ENCODE measurements at regions not wholly inside any gene's neighbourhood (a gene's known extent, or its start where the extent isn't known, plus 50 kb on each side); places are given as distances from the start of the nearest gene placed in this dataset.

DNA sequence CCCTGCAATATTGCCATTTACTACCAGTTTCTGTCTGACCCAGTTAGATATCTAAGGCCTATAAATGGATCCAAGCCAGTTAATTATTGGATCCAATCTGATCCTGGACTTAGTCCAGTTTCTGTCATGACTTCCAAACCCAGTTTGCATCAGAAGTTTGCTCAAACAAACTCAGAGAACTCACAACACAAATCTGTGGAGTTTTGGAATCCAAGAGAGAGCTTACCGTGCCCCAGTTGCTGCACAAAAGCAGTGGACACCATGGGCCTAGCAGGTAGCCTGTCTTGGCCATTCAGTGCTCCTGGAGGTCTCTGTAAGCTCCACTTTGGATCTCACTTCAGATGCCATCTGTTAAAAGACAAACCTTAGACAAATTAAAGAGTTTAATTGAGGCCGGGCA, 174.5 kb downstream of the AASDH start:
- TF ChIP-seq, protein P1, sequence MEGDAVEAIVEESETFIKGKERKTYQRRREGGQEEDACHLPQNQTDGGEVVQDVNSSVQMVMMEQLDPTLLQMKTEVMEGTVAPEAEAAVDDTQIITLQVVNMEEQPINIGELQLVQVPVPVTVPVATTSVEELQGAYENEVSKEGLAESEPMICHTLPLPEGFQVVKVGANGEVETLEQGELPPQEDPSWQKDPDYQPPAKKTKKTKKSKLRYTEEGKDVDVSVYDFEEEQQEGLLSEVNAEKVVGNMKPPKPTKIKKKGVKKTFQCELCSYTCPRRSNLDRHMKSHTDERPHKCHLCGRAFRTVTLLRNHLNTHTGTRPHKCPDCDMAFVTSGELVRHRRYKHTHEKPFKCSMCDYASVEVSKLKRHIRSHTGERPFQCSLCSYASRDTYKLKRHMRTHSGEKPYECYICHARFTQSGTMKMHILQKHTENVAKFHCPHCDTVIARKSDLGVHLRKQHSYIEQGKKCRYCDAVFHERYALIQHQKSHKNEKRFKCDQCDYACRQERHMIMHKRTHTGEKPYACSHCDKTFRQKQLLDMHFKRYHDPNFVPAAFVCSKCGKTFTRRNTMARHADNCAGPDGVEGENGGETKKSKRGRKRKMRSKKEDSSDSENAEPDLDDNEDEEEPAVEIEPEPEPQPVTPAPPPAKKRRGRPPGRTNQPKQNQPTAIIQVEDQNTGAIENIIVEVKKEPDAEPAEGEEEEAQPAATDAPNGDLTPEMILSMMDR (conservative IDR thresholded peaks at IDR 0.05) = no peak
- no peak for DNase-seq (ENCODE audit: low read depth, low spot score)
- H3K27me3 Mint-ChIP-seq (ENCODE audit: low read depth) = no peaks in the 10 kb centered on the region
- peaks cover 16% of the 10 kb centered on the region for H3K4me1 Mint-ChIP-seq
- no peak overlapping the region for H3K27ac Mint-ChIP-seq (ENCODE audit: unreplicated experiment)
- H3K9me3 Mint-ChIP-seq = peaks cover 12% of the 10 kb centered on the region
- H3K4me3 Mint-ChIP-seq = no peak overlapping the region
- peaks cover 20% of the 10 kb centered on the region for H3K36me3 Mint-ChIP-seq (ENCODE audit: low read depth)

DNA sequence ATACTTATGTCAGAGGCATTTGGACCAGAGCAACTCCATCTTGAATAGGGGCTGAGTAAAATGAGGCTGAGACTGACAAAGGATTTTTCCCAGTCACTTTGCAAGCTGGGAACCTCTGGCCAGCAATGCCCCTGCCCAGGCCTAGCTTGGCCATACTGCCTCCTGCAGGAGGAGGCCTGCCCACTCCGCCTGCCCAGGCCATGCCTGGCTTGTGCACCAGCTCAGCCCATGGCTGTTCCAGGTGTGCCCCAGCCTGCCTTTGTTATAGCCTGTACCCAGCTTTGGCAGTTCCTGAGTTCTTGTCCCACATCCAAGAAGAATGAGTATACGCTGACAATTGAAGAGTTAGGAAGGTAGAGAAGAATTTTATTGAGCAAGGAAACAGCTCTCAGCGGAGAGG, 176.1 kb downstream of the AASDH start:
- Mint-ChIP-seq H3K27me3 (ENCODE audit: low read depth) (no peaks in the 10 kb centered on the region), H3K4me1 (peaks cover 14% of the 10 kb centered on the region), H3K27ac (ENCODE audit: unreplicated experiment) (no peak overlapping the region), H3K36me3 (ENCODE audit: low read depth) (peaks cover 20% of the 10 kb centered on the region), H3K4me3 (no peak overlapping the region), H3K9me3 (peaks cover 9% of the 10 kb centered on the region)
- TF ChIP-seq, protein P1 (conservative IDR thresholded peaks at IDR 0.05) = no peak
- no peak for DNase-seq (ENCODE audit: low read depth, low spot score)

DNA sequence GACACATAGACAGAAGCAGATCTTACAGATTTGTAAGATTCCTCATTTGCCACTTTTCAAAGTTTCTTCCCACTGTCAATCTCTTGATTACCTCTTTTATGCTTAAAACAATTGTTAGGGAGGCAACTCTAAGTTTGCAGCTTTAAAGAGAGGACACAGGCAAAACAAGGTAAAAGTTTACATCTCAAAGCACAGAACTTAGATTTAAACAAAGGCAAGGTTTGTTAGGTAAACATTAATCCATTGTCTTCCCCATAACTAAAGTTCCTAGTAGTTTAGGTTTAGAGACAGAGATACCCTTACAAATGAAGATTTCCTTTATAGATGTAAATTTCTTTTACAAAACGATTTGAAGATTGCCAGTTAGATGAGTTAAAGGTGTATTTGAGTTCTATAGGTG, 176.9 kb downstream of the AASDH start:
- Mint-ChIP-seq H3K9me3 (peaks cover 9% of the 10 kb centered on the region), H3K36me3 (ENCODE audit: low read depth) (peaks cover 20% of the 10 kb centered on the region), H3K27me3 (ENCODE audit: low read depth) (no peaks in the 10 kb centered on the region), H3K4me1 (peaks cover 7% of the 10 kb centered on the region), H3K27ac (ENCODE audit: unreplicated experiment) (no peak overlapping the region), H3K4me3 (no peak overlapping the region)
- no peak for DNase-seq (ENCODE audit: low read depth, low spot score)
- TF ChIP-seq, protein P1 (conservative IDR thresholded peaks at IDR 0.05) = no peak

DNA sequence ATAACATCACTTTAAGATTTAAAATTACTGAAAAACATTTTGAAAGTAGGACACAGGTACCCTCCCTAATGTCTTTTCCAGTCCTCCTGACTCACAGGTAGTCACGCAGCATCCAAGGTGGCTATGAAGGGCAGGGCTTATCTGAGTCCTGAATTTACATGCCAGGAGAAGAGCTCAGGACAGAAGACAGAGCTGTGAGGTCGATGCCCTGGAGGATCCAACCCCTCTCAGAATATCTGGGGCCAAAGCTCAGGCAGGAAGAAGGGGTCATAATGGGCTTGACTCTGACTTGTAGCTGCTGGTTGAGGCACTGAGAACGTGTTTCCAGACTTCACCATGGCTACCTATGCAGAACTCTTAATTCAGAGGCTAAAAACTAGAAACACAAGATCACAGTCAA, 177.5 kb downstream of the AASDH start:
- no peak for DNase-seq (ENCODE audit: low read depth, low spot score)
- H3K4me3 Mint-ChIP-seq = no peak overlapping the region
- peaks cover 4% of the 10 kb centered on the region for H3K4me1 Mint-ChIP-seq
- H3K36me3 Mint-ChIP-seq (ENCODE audit: low read depth) = peaks cover 20% of the 10 kb centered on the region
- TF ChIP-seq, protein P1 (conservative IDR thresholded peaks at IDR 0.05) = no peak
- no peak overlapping the region for H3K27ac Mint-ChIP-seq (ENCODE audit: unreplicated experiment)
- peaks cover 9% of the 10 kb centered on the region for H3K9me3 Mint-ChIP-seq
- no peaks in the 10 kb centered on the region for H3K27me3 Mint-ChIP-seq (ENCODE audit: low read depth)

DNA sequence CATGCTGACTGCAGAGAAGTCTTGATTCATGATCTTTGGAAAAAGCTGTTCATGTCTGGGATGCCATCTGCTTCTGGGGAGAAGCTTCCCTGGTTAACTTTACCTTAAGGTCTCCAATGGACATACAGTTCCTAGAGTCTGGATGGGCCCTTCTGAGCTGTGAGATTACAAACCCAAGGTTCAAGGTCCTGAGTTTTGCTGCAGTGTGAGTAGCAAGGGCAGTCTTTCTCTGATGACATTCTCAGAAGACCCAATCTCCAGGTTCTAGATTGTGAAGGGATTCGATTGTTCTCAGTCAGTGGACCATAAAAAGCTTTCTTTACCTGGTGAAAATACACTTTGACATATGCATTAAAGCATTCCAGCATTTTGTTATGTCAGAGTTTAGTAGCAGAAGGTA, 179.2 kb downstream of the AASDH start:
- Mint-ChIP-seq H3K36me3 (ENCODE audit: low read depth) (peaks cover 23% of the 10 kb centered on the region), H3K9me3 (peaks cover 9% of the 10 kb centered on the region), H3K27ac (ENCODE audit: unreplicated experiment) (no peak overlapping the region), H3K27me3 (ENCODE audit: low read depth) (no peaks in the 10 kb centered on the region), H3K4me3 (no peak overlapping the region), H3K4me1 (peaks cover 4% of the 10 kb centered on the region)
- TF ChIP-seq, protein P1 (conservative IDR thresholded peaks at IDR 0.05) = no peak
- DNase-seq (ENCODE audit: low read depth, low spot score) = no peak

DNA sequence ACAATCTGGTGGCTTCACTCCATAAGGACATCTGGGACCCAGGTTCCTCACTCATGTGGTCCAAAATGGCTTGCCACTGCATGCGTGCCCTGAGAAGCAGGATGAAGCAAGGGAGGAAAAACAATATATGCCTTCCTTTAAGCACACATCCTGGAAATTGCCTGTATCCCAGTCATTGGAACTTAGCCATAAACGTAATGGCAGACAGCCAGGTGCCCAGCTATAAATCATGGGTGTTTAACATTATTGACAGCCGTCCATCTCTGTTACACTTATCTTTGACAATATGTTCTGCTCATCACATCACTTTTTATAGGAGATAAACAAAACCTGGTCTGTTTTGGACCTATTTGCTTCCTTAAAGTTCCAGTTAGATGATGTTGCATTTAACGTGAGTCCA, 181.0 kb downstream of the AASDH start:
- H3K9me3 Mint-ChIP-seq = peaks cover 4% of the 10 kb centered on the region
- TF ChIP-seq, protein P1 (conservative IDR thresholded peaks at IDR 0.05) = no peak
- DNase-seq (ENCODE audit: low read depth, low spot score) = no peak
- no peak overlapping the region for H3K4me3 Mint-ChIP-seq
- peaks cover 8% of the 10 kb centered on the region for H3K4me1 Mint-ChIP-seq
- H3K27ac Mint-ChIP-seq (ENCODE audit: unreplicated experiment) = no peak overlapping the region
- peaks cover 16% of the 10 kb centered on the region for H3K36me3 Mint-ChIP-seq (ENCODE audit: low read depth)
- no peaks in the 10 kb centered on the region for H3K27me3 Mint-ChIP-seq (ENCODE audit: low read depth)

Data from neural crest cell (in vitro differentiated cells).